ENCODE measurements at regions not wholly inside any gene's neighbourhood (a gene's known extent, or its start where the extent isn't known, plus 50 kb on each side); places are given as distances from the start of the nearest gene placed in this dataset.

- H3K4me1 Mint-ChIP-seq = peaks cover 6% of the 10 kb centered on the region
- H3K9me3 Mint-ChIP-seq = no peaks in the 10 kb centered on the region
- no peak overlapping the region for H3K27ac Mint-ChIP-seq
- H3K4me3 Mint-ChIP-seq = no peak overlapping the region
- no peak for DNase-seq
- intact Hi-C loops (cut with micrococcal nuclease) = no loop called here
- H3K27me3 Mint-ChIP-seq = peaks cover 4% of the 10 kb centered on the region
- H3K36me3 Mint-ChIP-seq (ENCODE audit: low read depth) = no peaks in the 10 kb centered on the region
Observed at GRCh38 chr4:56106180-56107147, 157.7 kb downstream of the CEP135 start.

- H3K36me3 Mint-ChIP-seq (ENCODE audit: low read depth) = no peaks in the 10 kb centered on the region
Observed at GRCh38 chr4:56104188-56104587, 155.4 kb downstream of the CEP135 start.

DNA sequence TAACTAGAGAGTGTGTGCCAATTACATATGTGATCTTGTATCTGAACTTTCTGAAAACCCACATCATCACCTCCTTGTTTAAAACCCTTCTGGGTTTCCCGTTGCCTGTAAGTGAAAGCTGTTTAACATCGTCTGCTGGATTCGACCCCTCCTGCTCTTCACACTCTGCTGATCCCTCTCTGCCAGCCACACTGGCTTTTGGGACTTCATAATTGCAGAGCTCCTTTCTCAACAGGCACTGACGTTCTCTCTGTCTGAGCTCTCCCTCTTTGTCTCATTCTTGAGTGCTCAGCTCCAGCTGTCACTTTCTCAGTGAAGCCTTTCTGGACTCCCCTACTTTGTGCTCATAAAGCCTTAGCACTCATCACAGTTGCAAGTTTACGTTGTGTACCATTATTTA lies 153.9 kb downstream of the CEP135 start:
- Mint-ChIP-seq H3K27ac (no peak overlapping the region), H3K9me3 (no peaks in the 10 kb centered on the region), H3K27me3 (peaks cover 4% of the 10 kb centered on the region), H3K36me3 (ENCODE audit: low read depth) (no peaks in the 10 kb centered on the region), H3K4me3 (no peak overlapping the region), H3K4me1 (no peaks in the 10 kb centered on the region)
- DNase-seq = no peak
- intact Hi-C loops (cut with micrococcal nuclease) = no loop called here

More at GRCh38 chr4:56104188-56104587, 155.4 kb downstream of the CEP135 start:
- no peak overlapping the region for H3K27ac Mint-ChIP-seq
- H3K4me1 Mint-ChIP-seq = no peaks in the 10 kb centered on the region
- no peak overlapping the region for H3K4me3 Mint-ChIP-seq
- no peaks in the 10 kb centered on the region for H3K9me3 Mint-ChIP-seq
- intact Hi-C loops (cut with micrococcal nuclease) = no loop called here
- no peak for DNase-seq
- peaks cover 4% of the 10 kb centered on the region for H3K27me3 Mint-ChIP-seq

GRCh38 chr4:56099378-56099786 lies 150.6 kb downstream of the CEP135 start:
- Mint-ChIP-seq H3K4me1 (no peaks in the 10 kb centered on the region), H3K4me3 (no peak overlapping the region), H3K27ac (no peak overlapping the region), H3K36me3 (ENCODE audit: low read depth) (no peaks in the 10 kb centered on the region), H3K27me3 (peaks cover 4% of the 10 kb centered on the region), H3K9me3 (no peaks in the 10 kb centered on the region)
- no peak for DNase-seq
- intact Hi-C loops (cut with micrococcal nuclease) = no loop called here

- no peak for DNase-seq
- no peaks in the 10 kb centered on the region for H3K4me1 Mint-ChIP-seq
- no peaks in the 10 kb centered on the region for H3K27me3 Mint-ChIP-seq
- H3K27ac Mint-ChIP-seq = no peak overlapping the region
- H3K36me3 Mint-ChIP-seq (ENCODE audit: low read depth) = no peaks in the 10 kb centered on the region
- no peak overlapping the region for H3K4me3 Mint-ChIP-seq
- H3K9me3 Mint-ChIP-seq = no peaks in the 10 kb centered on the region
- intact Hi-C loops (cut with micrococcal nuclease) = no loop called here
Observed at GRCh38 chr4:56093576-56093975, 144.8 kb downstream of the CEP135 start.

DNA sequence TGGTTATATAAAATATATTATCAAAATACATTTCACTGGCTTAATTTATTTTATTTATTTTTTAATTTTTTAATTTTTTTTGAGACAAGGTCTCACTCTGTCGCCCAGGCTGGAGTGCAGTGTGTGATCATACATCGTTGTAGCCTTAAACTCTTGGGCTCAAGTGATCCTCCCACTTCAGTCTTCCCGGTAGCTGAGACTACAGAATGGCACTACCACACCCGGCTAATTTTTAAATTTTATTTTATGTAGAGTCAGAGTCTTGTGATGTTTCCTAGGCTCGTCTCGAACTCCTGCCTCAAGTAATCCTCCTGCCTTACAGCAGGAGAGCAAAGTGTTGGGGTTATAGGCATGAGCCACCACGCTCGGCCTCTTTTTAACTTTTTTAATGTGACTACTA lies 143.8 kb downstream of the CEP135 start:
- no peaks in the 10 kb centered on the region for H3K36me3 Mint-ChIP-seq (ENCODE audit: low read depth)
- DNase-seq = no peak
- no peaks in the 10 kb centered on the region for H3K9me3 Mint-ChIP-seq
- no peaks in the 10 kb centered on the region for H3K4me1 Mint-ChIP-seq
- H3K27me3 Mint-ChIP-seq = no peaks in the 10 kb centered on the region
- H3K4me3 Mint-ChIP-seq = no peak overlapping the region
- no peak overlapping the region for H3K27ac Mint-ChIP-seq
- intact Hi-C loops (cut with micrococcal nuclease) = no loop called here

DNA sequence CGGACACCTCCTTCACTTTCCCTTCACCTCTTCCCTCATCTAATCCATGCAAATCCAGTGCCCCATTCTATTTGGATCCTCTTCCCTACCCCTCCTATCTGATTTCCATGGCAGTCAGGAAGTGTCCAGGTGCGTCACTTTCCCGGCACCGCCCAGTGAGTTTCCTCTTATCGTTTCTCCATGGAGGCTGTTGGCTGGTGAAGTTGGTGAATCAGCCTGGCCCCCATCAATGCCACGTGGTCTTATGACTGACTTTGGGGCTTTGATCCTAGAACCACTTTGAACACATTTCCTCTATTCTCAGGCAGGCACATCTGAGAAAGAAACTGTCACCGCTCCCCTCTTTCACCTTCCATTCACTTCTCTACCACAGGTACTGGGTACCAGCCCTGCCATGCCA lies 137.8 kb downstream of the CEP135 start:
- DNase-seq = no peak
- Mint-ChIP-seq H3K9me3 (no peaks in the 10 kb centered on the region), H3K27ac (no peak overlapping the region), H3K4me1 (no peaks in the 10 kb centered on the region), H3K36me3 (ENCODE audit: low read depth) (no peaks in the 10 kb centered on the region), H3K27me3 (peaks cover 2% of the 10 kb centered on the region), H3K4me3 (no peak overlapping the region)
- intact Hi-C loops (cut with micrococcal nuclease) = no loop called here

- intact Hi-C loops (cut with micrococcal nuclease) = no loop called here
- H3K4me3 Mint-ChIP-seq = no peak overlapping the region
- H3K27ac Mint-ChIP-seq = no peak overlapping the region
- no peaks in the 10 kb centered on the region for H3K9me3 Mint-ChIP-seq
- H3K4me1 Mint-ChIP-seq = no peaks in the 10 kb centered on the region
- peaks cover 2% of the 10 kb centered on the region for H3K27me3 Mint-ChIP-seq
- no peak for DNase-seq
- no peaks in the 10 kb centered on the region for H3K36me3 Mint-ChIP-seq (ENCODE audit: low read depth)
Observed at GRCh38 chr4:56086073-56086541, 137.4 kb downstream of the CEP135 start.

GRCh38 chr4:56085275-56085674 lies 136.5 kb downstream of the CEP135 start:
- H3K4me3 Mint-ChIP-seq = no peak overlapping the region

GRCh38 chr4:56084851-56085250 lies 136.1 kb downstream of the CEP135 start:
- H3K4me3 Mint-ChIP-seq = no peak overlapping the region

More at GRCh38 chr4:56085275-56085674, 136.5 kb downstream of the CEP135 start:
- DNase-seq = no peak
- H3K36me3 Mint-ChIP-seq (ENCODE audit: low read depth) = no peaks in the 10 kb centered on the region
- H3K9me3 Mint-ChIP-seq = no peaks in the 10 kb centered on the region
- H3K4me1 Mint-ChIP-seq = no peaks in the 10 kb centered on the region
- peaks cover 2% of the 10 kb centered on the region for H3K27me3 Mint-ChIP-seq
- intact Hi-C loops (cut with micrococcal nuclease) = no loop called here
- no peak overlapping the region for H3K27ac Mint-ChIP-seq

More at GRCh38 chr4:56084851-56085250, 136.1 kb downstream of the CEP135 start:
- Mint-ChIP-seq H3K36me3 (ENCODE audit: low read depth) (no peaks in the 10 kb centered on the region), H3K4me1 (no peaks in the 10 kb centered on the region), H3K27ac (no peak overlapping the region), H3K9me3 (no peaks in the 10 kb centered on the region), H3K27me3 (peaks cover 2% of the 10 kb centered on the region)
- no peak for DNase-seq
- intact Hi-C loops (cut with micrococcal nuclease) = no loop called here
